NCI-H1048 (cell line): ENCODE measurements at regions not wholly inside any gene's neighbourhood (a gene's known extent, or its start where the extent isn't known, plus 50 kb on each side); places are given as distances from the start of the nearest gene placed in this dataset.

Source experiments
- DNase-seq: peaks from one replicate; lab custom pipeline; 2025; lab: John Stamatoyannopoulos, UW

DNA sequence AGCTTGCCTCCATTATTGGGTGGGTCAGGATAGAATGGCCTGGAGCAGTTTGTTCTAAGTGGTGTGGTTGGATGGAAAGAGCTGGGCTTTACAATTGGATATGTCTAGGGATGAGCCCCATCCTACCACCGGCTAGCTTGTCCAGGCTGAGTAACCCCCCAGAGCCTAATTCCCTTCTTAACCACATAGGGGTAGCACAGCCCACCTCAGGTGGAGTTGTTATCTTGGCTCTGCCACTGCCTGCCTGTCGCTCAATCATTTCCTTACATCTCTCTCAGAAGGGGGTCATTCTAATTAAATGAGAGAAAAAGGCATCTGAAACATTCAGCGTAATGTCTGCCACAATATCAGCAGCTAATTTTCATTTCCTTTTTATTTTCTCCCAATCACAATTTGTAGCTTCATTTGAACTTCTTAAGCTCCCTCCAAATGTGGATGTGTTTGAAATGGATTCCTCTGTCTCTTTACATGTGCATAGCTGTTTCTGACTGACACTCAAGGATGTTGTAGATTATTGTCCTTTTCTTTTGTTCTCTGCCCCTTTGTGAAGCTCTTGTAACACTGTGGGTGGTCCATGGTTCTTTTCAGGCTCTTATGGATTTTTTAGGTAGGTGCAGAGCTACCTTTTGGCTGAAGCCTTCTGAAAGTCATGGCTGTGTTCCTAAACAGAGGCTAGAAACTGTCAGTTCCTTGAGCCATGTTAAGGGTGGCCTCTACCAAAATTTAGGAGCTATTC, 383.1 kb upstream of the KLF4 start:
- no peak for DNase-seq

DNA sequence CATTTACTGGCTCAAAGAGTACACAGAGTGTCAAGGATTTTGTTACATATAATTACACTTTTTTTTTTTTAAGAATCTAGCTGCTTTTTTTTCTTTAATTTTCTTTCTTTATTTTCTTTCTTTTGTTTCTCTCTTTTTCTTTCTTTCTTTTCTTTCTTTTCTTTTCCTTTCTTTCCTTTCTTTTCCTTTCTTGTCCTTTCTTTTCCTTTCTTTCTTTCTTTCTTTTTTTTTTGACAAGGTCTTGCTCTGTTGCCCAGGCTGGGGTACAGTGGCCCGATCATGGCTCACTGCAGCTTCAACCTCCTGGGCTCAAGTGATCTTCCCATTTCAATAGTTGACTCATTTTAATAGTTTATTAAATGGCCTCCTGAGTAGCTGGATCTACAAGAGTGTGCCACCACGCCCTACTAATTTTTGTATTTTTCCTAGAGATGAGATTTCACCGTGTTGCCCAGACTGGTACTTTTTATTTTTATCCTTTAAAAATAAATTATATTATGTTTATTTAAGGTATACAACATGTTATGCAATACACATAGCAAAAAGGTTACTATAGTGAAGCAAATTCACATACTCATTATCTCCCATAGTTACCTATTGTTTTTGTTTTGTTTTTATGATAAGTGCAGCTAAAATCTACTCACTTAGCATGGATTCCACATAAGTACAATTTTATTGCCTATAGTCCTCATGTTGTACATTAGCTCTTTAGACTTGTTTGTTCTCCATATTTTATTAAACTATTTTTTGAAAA, 381.5 kb upstream of the KLF4 start:
- no peak for DNase-seq

DNA sequence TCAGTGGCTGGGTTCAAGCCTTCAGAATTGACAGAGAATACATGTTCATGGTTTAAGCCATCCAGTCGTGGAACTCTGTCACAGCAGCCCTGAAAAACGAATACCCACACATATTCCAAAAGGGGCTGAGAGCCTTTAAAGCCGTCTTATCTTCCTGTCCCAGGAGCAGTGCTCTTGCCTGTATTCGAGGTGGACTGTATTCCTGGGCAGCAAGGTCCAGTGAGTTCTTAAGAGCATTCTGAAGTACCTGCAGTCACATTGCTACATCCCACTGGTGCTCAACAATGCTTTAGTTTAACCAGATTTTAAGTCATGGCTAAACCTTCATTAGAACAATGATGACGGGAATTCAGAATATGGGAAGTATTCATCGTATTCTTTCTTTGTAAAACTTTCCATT, 380.7 kb upstream of the KLF4 start:
- no peak for DNase-seq

DNA sequence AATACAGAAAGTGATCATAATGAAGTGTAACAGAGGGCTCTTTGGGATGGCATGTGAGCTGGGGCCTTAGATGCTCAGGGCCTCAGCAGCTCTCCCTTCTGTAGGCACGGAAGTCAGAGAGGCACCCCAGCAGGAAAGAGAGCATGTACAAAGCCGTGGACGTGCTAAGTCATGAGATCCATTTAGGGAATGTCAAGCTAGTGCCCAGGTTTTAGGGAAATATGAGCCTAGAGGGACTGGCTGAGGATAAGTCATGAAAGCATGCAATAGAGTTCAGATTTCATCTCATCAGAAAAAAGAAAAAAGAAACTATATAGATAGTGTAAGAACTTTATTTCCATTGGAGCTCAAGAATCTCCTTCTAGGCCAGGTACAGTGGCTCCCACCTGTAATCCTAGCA, 379.5 kb upstream of the KLF4 start:
- DNase-seq: no peak

DNA sequence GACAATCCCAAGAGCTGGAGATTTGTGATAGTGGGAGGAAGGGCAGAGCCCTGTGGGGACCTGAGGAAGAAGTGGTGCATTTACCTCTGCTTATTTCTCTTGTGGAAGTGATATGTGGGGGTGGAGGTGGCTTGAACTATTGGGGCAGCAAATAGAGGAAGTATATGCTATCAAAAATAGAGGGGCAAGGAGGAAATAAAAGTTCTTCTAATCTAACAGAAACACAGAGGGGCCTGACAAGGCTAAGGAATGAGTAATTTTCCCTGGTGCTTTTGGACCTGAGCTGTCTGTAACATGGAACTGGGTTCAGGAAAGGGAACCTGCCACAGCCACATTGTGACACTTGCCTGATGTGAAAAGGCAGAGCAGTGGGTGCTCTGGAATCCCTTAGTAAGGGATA, 378.6 kb upstream of the KLF4 start:
- DNase-seq: no peak

DNA sequence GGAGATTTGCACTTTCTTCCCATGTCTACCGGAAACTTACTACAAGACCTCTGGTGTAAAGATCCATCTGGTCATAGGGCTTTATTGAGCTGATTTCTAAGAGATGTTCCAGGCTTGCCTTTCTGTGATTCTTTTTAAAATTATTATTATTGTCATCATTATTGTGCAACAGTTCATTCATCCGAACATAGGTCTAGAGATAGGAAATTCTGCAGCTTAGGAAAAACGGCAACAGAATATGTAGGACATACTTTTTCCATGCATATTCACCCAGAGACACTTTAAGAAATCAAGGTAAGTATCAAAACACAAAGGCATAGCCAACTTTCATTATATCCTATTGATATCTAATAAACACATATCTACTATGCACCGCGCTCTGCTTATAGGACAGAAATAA, 378.2 kb upstream of the KLF4 start:
- no peak for DNase-seq

DNA sequence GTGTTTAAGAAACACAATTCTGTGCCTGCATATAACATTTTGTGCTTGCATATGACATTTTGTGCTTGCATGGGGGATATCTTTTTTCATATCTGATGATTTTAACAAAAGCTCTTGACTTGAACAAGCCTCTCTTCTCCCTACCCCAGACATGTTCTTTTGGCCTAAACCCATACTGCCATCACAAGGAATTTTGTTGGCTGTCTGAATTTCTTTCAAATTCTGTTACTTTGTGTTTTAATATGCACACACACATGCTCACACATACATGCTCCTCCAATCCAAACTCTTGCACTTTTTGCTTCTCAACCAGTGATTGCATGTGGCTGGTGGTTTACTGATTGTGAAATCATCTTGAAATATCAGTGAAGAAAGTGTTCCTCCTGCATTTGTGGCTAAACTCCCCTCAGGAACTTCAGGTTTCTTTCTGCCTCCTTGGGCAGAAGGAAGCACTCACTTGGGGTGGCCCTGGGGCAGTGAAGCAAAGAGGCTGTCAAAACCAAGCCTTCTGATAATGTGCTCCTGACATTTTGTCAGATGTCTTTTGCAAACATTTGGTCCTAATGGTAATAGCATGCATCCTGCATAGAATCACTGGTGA, 377.2 kb upstream of the KLF4 start:
- no peak for DNase-seq

DNA sequence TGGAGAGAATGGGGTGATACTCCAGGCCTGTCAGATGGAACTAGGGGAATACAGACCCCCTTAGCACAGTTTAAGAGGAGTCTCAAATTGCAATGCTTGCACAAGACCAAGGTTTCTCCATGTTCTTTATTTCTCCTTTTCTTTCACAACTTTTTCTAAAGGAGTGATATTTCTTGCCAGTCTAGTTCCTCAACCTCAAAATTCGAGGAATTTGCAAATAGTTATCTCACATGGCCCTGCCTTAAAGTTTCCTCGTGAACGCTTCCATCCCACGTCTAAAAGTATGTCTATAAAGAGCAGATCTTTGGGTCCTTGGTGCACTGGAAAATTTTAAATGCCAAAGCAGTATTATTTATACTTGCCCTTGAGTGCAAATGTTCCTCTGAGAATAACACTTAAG, 373.8 kb upstream of the KLF4 start:
- DNase-seq: no peak

DNA sequence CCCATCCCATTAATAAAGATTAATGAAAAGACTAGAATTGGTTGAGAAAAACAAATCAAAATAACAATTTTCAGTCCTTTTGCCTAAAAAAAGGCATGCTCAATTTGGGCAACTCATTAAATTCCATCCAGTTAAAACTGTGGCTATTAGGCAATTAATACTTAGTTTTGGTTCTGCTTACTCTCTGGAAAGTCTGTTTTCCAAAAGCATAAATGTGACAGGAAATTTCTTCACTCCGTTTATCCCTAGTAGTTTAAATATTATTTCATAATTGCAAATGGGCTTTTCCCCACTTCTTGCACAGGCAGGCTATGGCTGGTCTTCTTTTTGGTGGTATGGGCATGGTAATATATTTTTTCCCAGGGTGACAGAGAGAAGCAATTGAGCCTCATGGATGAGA, 373.3 kb upstream of the KLF4 start:
- no peak for DNase-seq

DNA sequence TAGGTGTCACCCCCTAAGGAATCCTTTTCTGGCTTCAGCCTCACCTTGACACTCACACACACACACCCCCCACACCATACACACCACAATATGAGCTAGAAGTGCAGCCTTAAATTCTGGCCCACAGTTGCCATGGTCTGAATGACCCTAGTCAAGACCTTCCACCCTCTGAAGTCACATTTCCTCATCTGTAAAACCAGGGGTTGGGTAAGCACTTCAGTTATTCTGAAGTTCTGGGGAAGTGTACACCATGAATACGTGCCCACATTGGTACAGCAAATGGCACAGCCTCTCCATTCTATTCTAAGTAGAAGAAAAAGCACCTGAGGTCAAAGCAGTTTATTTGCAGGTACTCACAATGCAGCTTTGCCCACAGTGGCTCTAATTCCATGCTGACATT, 372.8 kb upstream of the KLF4 start:
- DNase-seq: no peak

DNA sequence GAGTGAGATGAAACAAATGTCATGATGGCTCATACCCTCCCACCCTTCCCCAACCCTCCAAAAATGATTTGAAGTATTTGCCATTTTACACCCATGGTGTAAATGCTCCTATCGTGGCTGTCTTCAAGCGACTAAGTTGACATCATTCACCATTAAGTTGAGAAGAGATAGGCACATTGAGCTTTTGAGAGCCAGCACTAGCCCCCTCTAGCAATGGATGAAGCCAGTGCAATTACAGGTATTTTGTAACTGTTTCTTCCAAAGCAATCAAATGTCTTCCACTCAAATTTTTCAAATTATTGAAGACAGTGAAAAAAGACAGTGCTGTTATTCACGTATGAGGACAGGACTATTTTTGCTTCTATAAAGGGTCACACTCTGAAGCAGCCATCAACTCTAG, 371.5 kb upstream of the KLF4 start:
- DNase-seq: no peak

DNA sequence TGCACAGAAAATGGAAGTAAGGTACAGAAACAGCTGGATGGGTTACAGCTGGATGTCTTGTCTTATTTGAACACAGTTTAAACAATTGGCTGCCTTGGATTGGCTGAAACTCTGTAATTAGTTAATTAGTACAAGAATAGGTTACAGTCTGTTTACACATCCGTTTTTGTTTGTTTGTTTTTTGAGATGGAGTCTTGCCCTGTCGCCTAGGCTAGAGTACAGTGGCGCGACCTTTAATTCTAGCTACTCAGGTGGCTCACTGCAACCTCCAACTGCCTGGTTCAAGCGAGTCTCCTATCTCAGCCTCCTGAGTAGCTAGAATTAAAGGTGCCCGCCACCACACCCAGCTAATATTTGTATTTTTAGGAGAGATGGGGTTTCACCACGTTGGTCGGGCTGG, 368.7 kb upstream of the KLF4 start:
- DNase-seq: no peak

DNA sequence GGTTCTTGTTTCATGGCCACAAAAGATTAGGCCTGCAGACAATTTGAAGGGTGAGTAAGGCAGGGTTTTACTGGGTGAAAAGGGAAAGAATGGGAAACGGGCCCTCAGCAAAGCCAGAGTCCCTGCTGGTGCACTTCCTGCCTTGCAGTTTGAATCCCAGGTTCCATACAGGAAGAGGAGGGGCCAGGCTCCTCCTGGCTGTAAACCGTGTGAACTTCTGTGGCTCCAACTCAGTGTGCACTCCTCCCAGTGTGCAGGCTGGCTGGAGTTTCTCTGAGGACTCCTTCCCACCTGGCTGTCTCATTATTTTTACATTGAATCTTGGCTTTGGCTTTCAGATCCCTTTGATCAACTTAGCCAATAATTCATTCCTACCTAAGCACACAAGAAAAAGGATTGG, 367.1 kb upstream of the KLF4 start:
- no peak for DNase-seq

DNA sequence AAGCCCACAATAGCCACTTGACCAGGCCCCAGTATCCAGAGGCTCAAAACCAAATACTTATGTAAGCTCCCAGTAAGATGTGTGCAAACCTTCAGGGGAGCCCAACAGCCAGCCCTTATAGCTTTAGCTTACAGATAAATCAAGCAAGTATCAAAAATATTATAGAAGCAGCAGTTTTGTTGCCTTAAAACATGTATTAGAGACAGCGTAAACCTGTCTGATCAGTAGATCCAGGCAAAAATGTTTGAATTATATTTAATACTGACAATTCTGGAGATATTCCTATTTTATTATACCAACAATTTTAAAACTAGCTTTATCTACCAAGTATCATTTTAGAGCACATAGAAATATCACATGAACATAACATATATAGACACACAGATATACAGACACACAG, 365.6 kb upstream of the KLF4 start:
- no peak for DNase-seq

DNA sequence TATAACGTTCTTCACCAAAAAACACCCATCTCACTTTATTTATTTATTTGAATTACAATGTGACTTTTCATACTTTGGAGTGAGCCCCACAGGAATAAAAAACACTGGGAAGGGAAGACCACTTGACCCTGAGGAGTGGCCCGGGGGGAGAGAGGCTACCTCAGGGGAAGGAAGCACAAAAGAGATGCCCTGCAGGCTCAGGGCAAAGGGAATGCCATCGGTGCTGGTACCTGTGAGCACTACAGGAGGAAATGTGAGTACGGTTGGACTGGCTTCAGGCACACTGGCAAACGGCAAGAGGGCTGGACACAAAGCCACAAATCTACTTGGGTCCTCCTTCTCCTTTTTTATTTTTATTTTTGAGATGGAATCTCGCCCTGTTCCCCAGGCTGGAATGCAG, 363.9 kb upstream of the KLF4 start:
- no peak for DNase-seq

DNA sequence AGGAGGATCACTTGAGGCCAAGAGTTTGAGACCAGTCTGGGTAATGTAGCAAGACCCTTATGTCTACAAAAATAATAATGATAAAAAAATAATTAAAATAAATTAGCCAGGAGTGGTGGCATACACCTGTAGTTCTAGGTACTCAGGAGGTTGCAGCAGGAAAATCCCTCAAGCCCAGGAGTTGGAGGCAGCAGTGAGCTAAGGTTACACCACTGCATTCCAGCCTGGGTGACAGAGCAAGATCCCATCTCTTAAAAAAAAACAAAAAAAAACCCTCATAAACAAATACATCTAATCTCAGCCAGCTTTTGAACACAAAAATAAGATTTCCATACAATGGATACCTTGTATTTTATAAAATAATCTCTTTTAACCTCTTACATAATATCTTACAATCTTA, 363.3 kb upstream of the KLF4 start:
- DNase-seq: no peak

DNA sequence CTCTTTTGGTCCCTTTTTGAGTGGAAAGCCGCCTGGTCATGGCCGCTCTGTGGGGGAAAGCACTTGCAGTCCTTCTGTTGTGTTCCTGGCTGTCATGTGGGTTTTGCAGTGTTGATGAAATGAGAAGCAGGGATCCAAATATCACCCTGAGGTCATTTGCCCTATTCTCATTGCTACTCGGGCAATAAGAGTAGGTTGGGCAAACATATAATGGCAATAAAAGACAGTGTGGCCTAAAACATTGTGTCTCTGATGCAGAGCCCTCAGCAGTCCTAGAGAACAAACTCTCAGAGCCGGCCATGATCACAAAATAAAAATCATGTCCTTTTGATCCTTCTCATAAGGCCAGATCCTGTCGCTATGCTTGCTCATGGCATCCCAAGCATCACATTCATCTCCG, 361.1 kb upstream of the KLF4 start:
- no peak for DNase-seq

DNA sequence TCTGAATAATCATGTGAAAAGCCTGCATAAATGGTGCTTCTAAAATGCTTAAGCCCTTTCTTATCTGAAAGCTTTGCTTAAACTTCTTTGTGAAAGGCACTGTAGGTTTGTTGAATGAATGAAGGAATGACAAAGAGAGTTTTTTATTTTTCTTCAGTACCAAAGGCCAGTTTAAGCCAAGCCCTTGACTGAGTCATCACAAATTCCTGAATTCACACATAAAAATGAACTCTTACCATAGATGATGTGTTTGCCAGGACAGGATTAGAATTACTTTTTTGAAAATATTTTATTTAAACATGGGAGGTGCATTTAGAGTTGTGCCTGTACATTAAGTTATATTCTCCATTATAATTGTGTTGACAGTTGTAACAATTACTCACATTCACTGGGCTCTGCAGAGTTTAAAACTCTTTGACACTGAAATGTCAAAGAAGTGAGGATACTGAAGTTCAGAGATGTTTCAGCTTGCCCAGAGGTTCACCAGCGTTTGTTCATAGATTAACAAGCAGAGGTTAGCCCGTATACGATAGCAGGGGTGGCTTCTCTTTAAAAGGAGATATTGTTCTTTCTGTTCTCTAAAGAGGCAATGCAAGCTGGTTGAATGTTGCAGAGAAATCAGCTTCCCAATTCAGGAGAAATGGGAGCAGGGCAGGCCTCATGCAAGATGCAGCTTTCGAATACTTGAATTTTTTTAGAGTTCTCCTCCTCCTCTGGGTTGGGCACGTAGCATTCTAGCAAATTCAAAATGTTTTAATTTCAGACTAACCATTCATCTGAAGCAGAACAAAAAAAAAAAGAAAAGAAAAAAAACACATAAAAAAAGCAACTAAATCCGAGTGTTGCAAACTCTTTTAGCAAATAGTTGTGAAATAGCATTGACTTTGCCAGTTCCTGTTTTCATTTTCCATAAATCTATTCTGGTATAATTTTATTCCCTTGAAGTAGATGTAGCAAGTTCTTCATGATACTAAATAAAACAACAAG, 358.7 kb upstream of the KLF4 start:
- no peak for DNase-seq

DNA sequence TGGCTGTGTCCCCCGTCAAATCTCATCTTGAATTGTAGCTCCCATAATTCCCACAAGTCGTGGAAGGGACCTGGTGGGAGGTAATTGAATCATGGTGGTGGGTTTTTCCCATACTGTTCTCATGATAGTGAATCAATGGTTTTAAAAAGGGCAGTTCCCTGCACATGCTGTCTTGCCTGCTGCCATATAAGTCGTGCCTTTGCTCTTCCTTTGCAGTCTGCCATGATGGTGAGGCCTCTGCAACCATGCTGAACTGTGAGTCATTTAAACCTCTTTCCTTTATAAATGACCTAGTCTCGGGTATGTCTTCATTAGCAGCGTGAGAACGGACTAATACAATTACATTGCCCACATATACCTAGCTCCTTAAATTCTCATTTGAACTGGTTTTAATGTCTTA, 353.0 kb upstream of the KLF4 start:
- DNase-seq: no peak

DNA sequence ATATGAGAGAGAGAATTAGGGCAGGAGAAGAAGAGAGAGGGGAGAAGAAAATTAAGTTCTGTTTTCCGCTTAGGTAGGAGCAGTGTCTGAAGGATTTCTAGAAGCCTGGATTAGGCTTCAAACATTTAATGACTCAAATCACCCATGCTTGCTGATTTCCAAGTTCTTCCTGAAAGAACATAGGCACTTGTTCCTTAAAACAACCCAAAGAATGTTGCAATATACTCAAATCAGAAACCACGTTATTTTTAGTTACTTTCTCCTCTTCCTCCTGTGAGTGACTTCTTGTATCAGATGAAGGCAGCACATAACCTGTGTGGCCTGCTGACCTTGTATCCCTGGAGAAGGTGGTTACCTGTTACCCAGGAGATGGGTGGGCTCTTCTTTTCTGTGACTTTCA, 351.5 kb upstream of the KLF4 start:
- no peak for DNase-seq

DNA sequence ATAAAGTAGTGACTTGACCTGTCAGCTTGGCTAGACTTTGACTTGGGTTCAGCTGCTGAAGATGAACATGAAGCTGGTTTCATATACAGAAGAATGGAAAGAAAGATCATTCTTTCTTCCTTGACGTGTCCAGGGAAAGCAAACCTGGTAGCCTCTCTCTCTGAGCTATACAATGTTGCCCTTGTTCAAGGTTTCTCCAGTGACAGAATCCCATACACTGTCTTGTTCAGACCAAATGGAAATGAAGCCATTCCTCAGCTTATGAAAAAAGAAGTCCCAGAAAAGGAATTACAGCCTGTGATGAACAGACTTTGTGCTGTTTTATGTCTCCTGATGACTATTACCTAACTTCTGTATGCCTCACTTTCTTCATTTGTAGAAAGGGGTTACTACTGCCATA, 349.8 kb upstream of the KLF4 start:
- no peak for DNase-seq

DNA sequence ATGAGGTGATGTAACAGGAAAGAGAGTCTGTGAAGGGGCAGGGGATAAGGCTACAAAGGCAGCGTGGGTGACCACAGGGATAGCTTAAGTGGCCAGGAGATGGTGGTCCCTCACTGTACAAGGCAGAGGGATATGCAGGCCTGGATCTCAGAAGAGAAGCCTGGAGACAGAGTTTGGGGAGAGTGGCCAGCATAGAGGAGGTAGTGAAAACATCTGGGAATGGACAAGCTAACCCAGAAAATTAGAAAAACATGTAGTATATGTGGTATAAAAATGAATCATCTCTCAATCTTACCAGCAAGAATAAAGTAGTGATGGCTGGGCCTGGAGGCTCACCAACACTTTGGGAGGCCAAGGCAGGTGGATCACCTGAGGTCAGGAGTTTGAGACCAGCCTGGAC, 349.2 kb upstream of the KLF4 start:
- DNase-seq: no peak
